Frontal cortex (tissue), 1 donor: ENCODE measurements at regions not wholly inside any gene's neighbourhood (a gene's known extent, or its start where the extent isn't known, plus 50 kb on each side); places are given as distances from the start of the nearest gene placed in this dataset. TPM values are rescaled to one million over a fixed set of nuclear protein-coding genes. Genes with fewer than 3 reads are reported as not detected.

ENCODE experiments used
- small RNA-seq: library from RNA; depleted of rRNA; stranded (forward); fragments of <200 nt; gene quantifications from one replicate; pipeline ENCODE3, GENCODE V24; 2014

Small RNA genes lying in the stretch of these regions (small RNA-seq; reads per million reads assigned to genes)
- gene RNU1-29P: not detected
